ENCODE measurements at regions not wholly inside any gene's neighbourhood (a gene's known extent, or its start where the extent isn't known, plus 50 kb on each side); places are given as distances from the start of the nearest gene placed in this dataset.

DNA sequence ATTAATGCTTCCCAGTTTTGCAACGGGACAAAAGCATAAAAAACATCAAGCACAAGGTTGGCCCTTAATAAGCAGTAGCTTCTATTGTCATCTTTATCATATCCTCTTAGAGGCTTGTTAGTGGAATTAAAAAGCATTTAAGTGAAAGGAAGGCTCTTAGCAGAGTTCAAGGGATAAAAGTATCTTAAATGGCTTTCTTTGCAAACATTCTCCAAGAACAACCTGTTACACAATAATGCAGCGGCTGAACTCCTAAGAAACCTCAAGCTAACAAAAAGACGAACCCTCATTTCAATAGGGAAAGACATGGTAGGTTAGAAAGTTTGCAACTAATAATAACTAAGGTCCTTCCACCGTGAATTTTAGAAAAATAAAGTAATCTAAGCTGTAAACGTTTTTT is 82.1 kb downstream of the MPP7 start (continued):
- TF ChIP-seq, protein P1, sequence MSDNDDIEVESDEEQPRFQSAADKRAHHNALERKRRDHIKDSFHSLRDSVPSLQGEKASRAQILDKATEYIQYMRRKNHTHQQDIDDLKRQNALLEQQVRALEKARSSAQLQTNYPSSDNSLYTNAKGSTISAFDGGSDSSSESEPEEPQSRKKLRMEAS (IDR thresholded peaks at IDR 0.05; ENCODE audit: low read depth): no peak
- TF ChIP-seq, protein P2, sequence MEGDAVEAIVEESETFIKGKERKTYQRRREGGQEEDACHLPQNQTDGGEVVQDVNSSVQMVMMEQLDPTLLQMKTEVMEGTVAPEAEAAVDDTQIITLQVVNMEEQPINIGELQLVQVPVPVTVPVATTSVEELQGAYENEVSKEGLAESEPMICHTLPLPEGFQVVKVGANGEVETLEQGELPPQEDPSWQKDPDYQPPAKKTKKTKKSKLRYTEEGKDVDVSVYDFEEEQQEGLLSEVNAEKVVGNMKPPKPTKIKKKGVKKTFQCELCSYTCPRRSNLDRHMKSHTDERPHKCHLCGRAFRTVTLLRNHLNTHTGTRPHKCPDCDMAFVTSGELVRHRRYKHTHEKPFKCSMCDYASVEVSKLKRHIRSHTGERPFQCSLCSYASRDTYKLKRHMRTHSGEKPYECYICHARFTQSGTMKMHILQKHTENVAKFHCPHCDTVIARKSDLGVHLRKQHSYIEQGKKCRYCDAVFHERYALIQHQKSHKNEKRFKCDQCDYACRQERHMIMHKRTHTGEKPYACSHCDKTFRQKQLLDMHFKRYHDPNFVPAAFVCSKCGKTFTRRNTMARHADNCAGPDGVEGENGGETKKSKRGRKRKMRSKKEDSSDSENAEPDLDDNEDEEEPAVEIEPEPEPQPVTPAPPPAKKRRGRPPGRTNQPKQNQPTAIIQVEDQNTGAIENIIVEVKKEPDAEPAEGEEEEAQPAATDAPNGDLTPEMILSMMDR (IDR thresholded peaks at IDR 0.05): no peak
- TF ChIP-seq MEF2A (IDR thresholded peaks at IDR 0.05; ENCODE audit: borderline replicate concordance, low read depth) (no peak), FOSL2 (IDR thresholded peaks at IDR 0.05; ENCODE audit: borderline replicate concordance, low read depth) (no peak), EP300 (IDR thresholded peaks at IDR 0.05; ENCODE audit: borderline replicate concordance in 1 of 2, low read depth in 1 of 2, low read length in 1 of 2) (no peak), NFIC (IDR thresholded peaks at IDR 0.05; ENCODE audit: borderline replicate concordance) (no peak), JUND (IDR thresholded peaks at IDR 0.05) (no peak)

DNA sequence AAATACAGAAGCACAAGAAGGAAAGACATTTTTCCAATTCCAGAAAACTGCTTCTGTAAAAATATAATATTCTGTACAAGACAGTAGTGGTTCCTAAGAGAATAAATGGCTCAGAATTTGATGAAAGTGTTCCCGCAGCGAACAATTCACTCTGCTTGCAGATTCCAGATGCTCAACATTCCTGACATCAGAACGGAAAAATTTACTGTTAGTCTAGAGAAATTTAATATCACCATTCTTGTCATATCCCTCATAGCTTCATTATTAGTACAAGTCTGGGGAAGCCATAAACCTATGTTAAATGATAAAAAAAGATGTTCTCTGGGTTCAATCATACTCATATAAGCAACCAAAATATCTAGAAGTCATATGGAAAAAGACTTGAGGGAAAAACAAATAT is 83.6 kb downstream of the MPP7 start:
- Histone ChIP-seq H3K4me1 (ENCODE audit: control insufficient read depth in 1 of 2, insufficient read depth in 2 of 2, low read depth in 1 of 2, low read length in 1 of 2) (no peaks in the 10 kb centered on the region), H3K4me3 (ENCODE audit: low read depth in 2 of 2, low read length in 1 of 2) (no peak overlapping the region), H3K4me2 (no peak overlapping the region), H3K27ac (ENCODE audit: low read depth in 2 of 2, low read length in 1 of 2) (no peak overlapping the region), H3K79me2 (ENCODE audit: insufficient read depth) (no peaks in the 10 kb centered on the region), H3K27me3 (ENCODE audit: insufficient read depth) (peaks cover 10% of the 10 kb centered on the region; the same call in 1 of the 2 replicates), H3K9ac (no peak overlapping the region), H3K9me2 (no peaks in the 10 kb centered on the region), H3K9me3 (no peaks in the 10 kb centered on the region), H3K36me3 (replicated peaks in 1 of 2; ENCODE audit: control insufficient read depth in 1 of 2, insufficient read depth in 2 of 2, low read length in 1 of 2) (no peaks in the 10 kb centered on the region), H3F3A (replicated peaks; ENCODE audit: insufficient read depth) (no peaks in the 10 kb centered on the region), H4K20me1 (ENCODE audit: insufficient read depth) (no peaks in the 10 kb centered on the region), H2AFZ (ENCODE audit: low read depth) (no peak overlapping the region)
- 14% methylated on average over 3 of the region's 3 CpGs for WGBS (ENCODE audit: low lambda C conversion rate)
- POLR2A ChIA-PET: no interaction called here
- DNase-seq: no peak
- CTCF ChIA-PET: interaction anchor here (2.8 kb wide), 1 partner anchor 23 kb away, joined by 14 read pairs; no protein-coding TSS in a partner anchor
- no peak for TF ChIP-seq SMC3 (IDR thresholded peaks at IDR 0.05; ENCODE audit: low read depth, low read length)
- no peak for TF ChIP-seq TAF1 (IDR thresholded peaks at IDR 0.05; ENCODE audit: borderline replicate concordance, low read depth, low read length)
- TF ChIP-seq, protein P3, sequence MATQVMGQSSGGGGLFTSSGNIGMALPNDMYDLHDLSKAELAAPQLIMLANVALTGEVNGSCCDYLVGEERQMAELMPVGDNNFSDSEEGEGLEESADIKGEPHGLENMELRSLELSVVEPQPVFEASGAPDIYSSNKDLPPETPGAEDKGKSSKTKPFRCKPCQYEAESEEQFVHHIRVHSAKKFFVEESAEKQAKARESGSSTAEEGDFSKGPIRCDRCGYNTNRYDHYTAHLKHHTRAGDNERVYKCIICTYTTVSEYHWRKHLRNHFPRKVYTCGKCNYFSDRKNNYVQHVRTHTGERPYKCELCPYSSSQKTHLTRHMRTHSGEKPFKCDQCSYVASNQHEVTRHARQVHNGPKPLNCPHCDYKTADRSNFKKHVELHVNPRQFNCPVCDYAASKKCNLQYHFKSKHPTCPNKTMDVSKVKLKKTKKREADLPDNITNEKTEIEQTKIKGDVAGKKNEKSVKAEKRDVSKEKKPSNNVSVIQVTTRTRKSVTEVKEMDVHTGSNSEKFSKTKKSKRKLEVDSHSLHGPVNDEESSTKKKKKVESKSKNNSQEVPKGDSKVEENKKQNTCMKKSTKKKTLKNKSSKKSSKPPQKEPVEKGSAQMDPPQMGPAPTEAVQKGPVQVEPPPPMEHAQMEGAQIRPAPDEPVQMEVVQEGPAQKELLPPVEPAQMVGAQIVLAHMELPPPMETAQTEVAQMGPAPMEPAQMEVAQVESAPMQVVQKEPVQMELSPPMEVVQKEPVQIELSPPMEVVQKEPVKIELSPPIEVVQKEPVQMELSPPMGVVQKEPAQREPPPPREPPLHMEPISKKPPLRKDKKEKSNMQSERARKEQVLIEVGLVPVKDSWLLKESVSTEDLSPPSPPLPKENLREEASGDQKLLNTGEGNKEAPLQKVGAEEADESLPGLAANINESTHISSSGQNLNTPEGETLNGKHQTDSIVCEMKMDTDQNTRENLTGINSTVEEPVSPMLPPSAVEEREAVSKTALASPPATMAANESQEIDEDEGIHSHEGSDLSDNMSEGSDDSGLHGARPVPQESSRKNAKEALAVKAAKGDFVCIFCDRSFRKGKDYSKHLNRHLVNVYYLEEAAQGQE (IDR thresholded peaks at IDR 0.05; ENCODE audit: low read depth, low read length): no peak
- TF ChIP-seq, protein P2 (IDR thresholded peaks at IDR 0.05): no peak
